Activated CD4-positive, alpha-beta T cell treated with anti-CD3 and anti-CD28 coated beads, Interleukin-2, amount 50 U/mL, for 4 hours (primary cell): ENCODE measurements at regions not wholly inside any gene's neighbourhood (a gene's known extent, or its start where the extent isn't known, plus 50 kb on each side); places are given as distances from the start of the nearest gene placed in this dataset.
"Not testable (repeated sequence)": the region's sequence is repeated elsewhere in the genome, so short reads cannot be mapped to it uniquely, and the experiment has no call there.

Experiments used
- DNase-seq, 2 experiments: peaks; one replicate each; pipeline ENCODE4 v3.0.0-alpha.2; 2020

GRCh38 chr10:63675171-63675570, 154.0 kb downstream of the REEP3 start:
- DNase-seq, result no peak

- no peak for DNase-seq
These were observed 155.8 kb downstream of the REEP3 start for GRCh38 chr10:63677001-63677400.

- DNase-seq, result not testable (repeated sequence)
These were observed 159.3 kb downstream of the REEP3 start for GRCh38 chr10:63680545-63680944.

- no peak for DNase-seq
These were observed 160.9 kb downstream of the REEP3 start for GRCh38 chr10:63681993-63682697.

GRCh38 chr10:63682698-63683052, 161.5 kb downstream of the REEP3 start:
- not testable (repeated sequence) for DNase-seq

GRCh38 chr10:63683223-63683622, 162.0 kb downstream of the REEP3 start:
- no peak for DNase-seq

GRCh38 chr10:63683686-63684085, 162.5 kb downstream of the REEP3 start:
- DNase-seq, result no peak

GRCh38 chr10:63684257-63684936, 163.2 kb downstream of the REEP3 start:
- no peak for DNase-seq

GRCh38 chr10:63689768-63690167, 168.6 kb downstream of the REEP3 start:
- DNase-seq, result no peak

- no peak for DNase-seq
These were observed 171.2 kb downstream of the REEP3 start for GRCh38 chr10:63692220-63692896.

GRCh38 chr10:63693021-63693420, 171.8 kb downstream of the REEP3 start:
- DNase-seq, result not testable (repeated sequence)

- no peak for DNase-seq
These were observed 175.0 kb downstream of the REEP3 start for GRCh38 chr10:63696205-63696604.

GRCh38 chr10:63697956-63698786, 177.0 kb downstream of the REEP3 start:
- DNase-seq, result no peak

GRCh38 chr10:63698787-63699150, 177.6 kb downstream of the REEP3 start:
- DNase-seq, result no peak

- no peak for DNase-seq
These were observed 178.8 kb downstream of the REEP3 start for GRCh38 chr10:63699785-63700613.

- no peak for DNase-seq
These were observed 179.5 kb downstream of the REEP3 start for GRCh38 chr10:63700631-63701156.

- DNase-seq, result no peak
These were observed 180.9 kb downstream of the REEP3 start for GRCh38 chr10:63702092-63702491.

GRCh38 chr10:63703113-63703670, 182.0 kb downstream of the REEP3 start:
- no peak for DNase-seq

- no peak for DNase-seq
These were observed 182.6 kb downstream of the REEP3 start for GRCh38 chr10:63703740-63704345.

GRCh38 chr10:63707254-63707910, 186.2 kb downstream of the REEP3 start:
- DNase-seq, result no peak

GRCh38 chr10:63708421-63708820, 187.2 kb downstream of the REEP3 start:
- DNase-seq, result no peak
